ENCODE measurements at regions not wholly inside any gene's neighbourhood (a gene's known extent, or its start where the extent isn't known, plus 50 kb on each side); places are given as distances from the start of the nearest gene placed in this dataset.

GRCh38 chr7:32809347-32809746 lies 82.2 kb downstream of the KBTBD2 start:
- TF ChIP-seq, protein P1, sequence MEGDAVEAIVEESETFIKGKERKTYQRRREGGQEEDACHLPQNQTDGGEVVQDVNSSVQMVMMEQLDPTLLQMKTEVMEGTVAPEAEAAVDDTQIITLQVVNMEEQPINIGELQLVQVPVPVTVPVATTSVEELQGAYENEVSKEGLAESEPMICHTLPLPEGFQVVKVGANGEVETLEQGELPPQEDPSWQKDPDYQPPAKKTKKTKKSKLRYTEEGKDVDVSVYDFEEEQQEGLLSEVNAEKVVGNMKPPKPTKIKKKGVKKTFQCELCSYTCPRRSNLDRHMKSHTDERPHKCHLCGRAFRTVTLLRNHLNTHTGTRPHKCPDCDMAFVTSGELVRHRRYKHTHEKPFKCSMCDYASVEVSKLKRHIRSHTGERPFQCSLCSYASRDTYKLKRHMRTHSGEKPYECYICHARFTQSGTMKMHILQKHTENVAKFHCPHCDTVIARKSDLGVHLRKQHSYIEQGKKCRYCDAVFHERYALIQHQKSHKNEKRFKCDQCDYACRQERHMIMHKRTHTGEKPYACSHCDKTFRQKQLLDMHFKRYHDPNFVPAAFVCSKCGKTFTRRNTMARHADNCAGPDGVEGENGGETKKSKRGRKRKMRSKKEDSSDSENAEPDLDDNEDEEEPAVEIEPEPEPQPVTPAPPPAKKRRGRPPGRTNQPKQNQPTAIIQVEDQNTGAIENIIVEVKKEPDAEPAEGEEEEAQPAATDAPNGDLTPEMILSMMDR (IDR thresholded peaks at IDR 0.05): no peak
- no peak for TF ChIP-seq POLR2A (IDR thresholded peaks at IDR 0.05)
- TF ChIP-seq EP300 (IDR thresholded peaks at IDR 0.05): no peak
- no peak for TF ChIP-seq POLR2AphosphoS5 (IDR thresholded peaks at IDR 0.05)

Data from gastroesophageal sphincter (tissue), 3 donors.